ENCODE measurements at regions not wholly inside any gene's neighbourhood (a gene's known extent, or its start where the extent isn't known, plus 50 kb on each side); places are given as distances from the start of the nearest gene placed in this dataset.

GRCh38 chr11:33594188-33594587, 106.4 kb downstream of the C11orf91 start:
- no peak for DNase-seq
- H3K36me3 ChIP-seq: no peaks in the 10 kb centered on the region
- no peaks in the 10 kb centered on the region for H3K4me1 ChIP-seq
- peaks cover 0 to 22% (median 15%) of the 10 kb centered on the region in 8 donors for H3K9me3 ChIP-seq
- no peak overlapping the region for H3K27ac ChIP-seq
- H3K4me3 ChIP-seq: no peak overlapping the region
- TF ChIP-seq POLR2AphosphoS5 (IDR thresholded peaks at IDR 0.05) (no peak), POLR2A (IDR thresholded peaks at IDR 0.05) (no peak), CTCF (IDR thresholded peaks at IDR 0.05 in 8 of 11, conservative IDR thresholded peaks at IDR 0.05 in 3 of 11) (no peak)
- peaks cover 0 to 18% (median 0%) of the 10 kb centered on the region in 7 donors for H3K27me3 ChIP-seq (replicated peaks in 1 of 7)
- intact Hi-C loops (cut with DNase I; ENCODE audit: low total_unique reads): no loop called here

GRCh38 chr11:33590441-33590840, 110.2 kb downstream of the C11orf91 start:
- no peak for DNase-seq
- Histone ChIP-seq H3K4me1 (no peaks in the 10 kb centered on the region), H3K9me3 (peaks cover 0 to 24% (median 15%) of the 10 kb centered on the region in 8 donors), H3K27ac (no peak overlapping the region), H3K27me3 (replicated peaks in 1 of 7) (peaks cover 0 to 6% (median 0%) of the 10 kb centered on the region in 7 donors), H3K36me3 (no peaks in the 10 kb centered on the region), H3K4me3 (no peak overlapping the region)
- intact Hi-C loops (cut with DNase I; ENCODE audit: low total_unique reads): no loop called here
- 81 to 89% (median 84%) methylated on average over 4 of the region's 4 CpGs for WGBS, 5 donors
- TF ChIP-seq POLR2A (IDR thresholded peaks at IDR 0.05) (no peak), CTCF (IDR thresholded peaks at IDR 0.05 in 8 of 11, conservative IDR thresholded peaks at IDR 0.05 in 3 of 11) (no peak), POLR2AphosphoS5 (IDR thresholded peaks at IDR 0.05) (no peak)

GRCh38 chr11:33588056-33588455, 112.6 kb downstream of the C11orf91 start:
- H3K27me3 ChIP-seq (replicated peaks in 1 of 7): peaks cover 0 to 18% (median 0%) of the 10 kb centered on the region in 7 donors
- no peaks in the 10 kb centered on the region for H3K36me3 ChIP-seq
- 71 to 85% (median 79%) methylated on average over 4 of the region's 4 CpGs for WGBS, 5 donors
- DNase-seq: no peak
- H3K27ac ChIP-seq: no peak overlapping the region
- intact Hi-C loops (cut with DNase I; ENCODE audit: low total_unique reads): no loop called here
- no peak overlapping the region for H3K4me3 ChIP-seq
- TF ChIP-seq CTCF (IDR thresholded peaks at IDR 0.05 in 8 of 11, conservative IDR thresholded peaks at IDR 0.05 in 3 of 11): no peak
- no peak for TF ChIP-seq POLR2A (IDR thresholded peaks at IDR 0.05)
- no peak for TF ChIP-seq POLR2AphosphoS5 (IDR thresholded peaks at IDR 0.05)
- H3K9me3 ChIP-seq: peaks cover 0 to 4% (median 0%) of the 10 kb centered on the region in 8 donors
- no peaks in the 10 kb centered on the region for H3K4me1 ChIP-seq

- intact Hi-C loops (cut with DNase I; ENCODE audit: low total_unique reads): no loop called here
- H3K27ac ChIP-seq: no peak overlapping the region
- WGBS, 5 donors: 73 to 81% (median 78%) methylated on average over 6 of the region's 6 CpGs
- no peaks in the 10 kb centered on the region for H3K4me1 ChIP-seq
- H3K9me3 ChIP-seq: peaks cover 0 to 4% (median 0%) of the 10 kb centered on the region in 8 donors
- H3K36me3 ChIP-seq: no peaks in the 10 kb centered on the region
- DNase-seq: no peak
- TF ChIP-seq POLR2A (IDR thresholded peaks at IDR 0.05) (no peak), CTCF (IDR thresholded peaks at IDR 0.05 in 8 of 11, conservative IDR thresholded peaks at IDR 0.05 in 3 of 11) (no peak), POLR2AphosphoS5 (IDR thresholded peaks at IDR 0.05) (no peak)
- H3K4me3 ChIP-seq: no peak overlapping the region
- H3K27me3 ChIP-seq (replicated peaks in 1 of 7): peaks cover 0 to 26% (median 0%) of the 10 kb centered on the region in 7 donors
Observed at GRCh38 chr11:33585586-33586209, 114.9 kb downstream of the C11orf91 start.

Measured in spleen (tissue), 11 donors.